ENCODE measurements at regions not wholly inside any gene's neighbourhood (a gene's known extent, or its start where the extent isn't known, plus 50 kb on each side); places are given as distances from the start of the nearest gene placed in this dataset.

DNA sequence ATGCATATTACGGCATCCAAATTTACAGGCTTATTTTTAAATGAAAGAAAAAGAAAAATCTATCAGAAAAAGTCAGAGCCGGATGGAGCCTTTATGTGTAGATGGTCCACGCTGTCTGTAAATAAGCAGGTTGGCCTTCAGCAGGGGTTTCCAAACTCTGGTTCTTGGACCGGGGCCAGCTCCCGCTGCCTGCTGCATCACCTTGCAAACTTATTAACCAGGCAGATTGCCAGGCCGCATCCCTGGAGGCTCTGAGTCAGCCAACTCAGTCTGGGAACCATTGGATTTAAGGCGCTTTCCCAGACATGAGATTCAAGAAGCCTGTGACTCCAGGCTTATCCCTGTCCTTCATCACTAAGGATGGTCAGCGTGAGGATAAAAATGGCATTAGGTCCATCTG is 212.4 kb downstream of the OPA1 start:
- no peak for TF ChIP-seq EZH2phosphoT487 (IDR thresholded peaks at IDR 0.05; ENCODE audit: borderline replicate concordance, low read length)
- TF ChIP-seq, protein P1, sequence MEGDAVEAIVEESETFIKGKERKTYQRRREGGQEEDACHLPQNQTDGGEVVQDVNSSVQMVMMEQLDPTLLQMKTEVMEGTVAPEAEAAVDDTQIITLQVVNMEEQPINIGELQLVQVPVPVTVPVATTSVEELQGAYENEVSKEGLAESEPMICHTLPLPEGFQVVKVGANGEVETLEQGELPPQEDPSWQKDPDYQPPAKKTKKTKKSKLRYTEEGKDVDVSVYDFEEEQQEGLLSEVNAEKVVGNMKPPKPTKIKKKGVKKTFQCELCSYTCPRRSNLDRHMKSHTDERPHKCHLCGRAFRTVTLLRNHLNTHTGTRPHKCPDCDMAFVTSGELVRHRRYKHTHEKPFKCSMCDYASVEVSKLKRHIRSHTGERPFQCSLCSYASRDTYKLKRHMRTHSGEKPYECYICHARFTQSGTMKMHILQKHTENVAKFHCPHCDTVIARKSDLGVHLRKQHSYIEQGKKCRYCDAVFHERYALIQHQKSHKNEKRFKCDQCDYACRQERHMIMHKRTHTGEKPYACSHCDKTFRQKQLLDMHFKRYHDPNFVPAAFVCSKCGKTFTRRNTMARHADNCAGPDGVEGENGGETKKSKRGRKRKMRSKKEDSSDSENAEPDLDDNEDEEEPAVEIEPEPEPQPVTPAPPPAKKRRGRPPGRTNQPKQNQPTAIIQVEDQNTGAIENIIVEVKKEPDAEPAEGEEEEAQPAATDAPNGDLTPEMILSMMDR (IDR thresholded peaks at IDR 0.05; ENCODE audit: low read depth, low read length, poor library complexity, severe bottlenecking) = no peak
- Histone ChIP-seq H3F3A (ENCODE audit: control insufficient read depth, insufficient read depth) (no peaks in the 10 kb centered on the region), H3K9me2 (replicated peaks; ENCODE audit: control insufficient read depth, low read length) (no peaks in the 10 kb centered on the region), H3K4me1 (ENCODE audit: control insufficient read depth, low read length) (no peaks in the 10 kb centered on the region), H3K27me3 (ENCODE audit: control insufficient read depth, low read length) (peaks cover 16% of the 10 kb centered on the region), H3K27ac (ENCODE audit: low read depth, low read length) (no peak overlapping the region), H3K9me3 (ENCODE audit: control insufficient read depth, insufficient read depth, low read length) (no peaks in the 10 kb centered on the region), H3K79me2 (ENCODE audit: control insufficient read depth, low read length) (no peaks in the 10 kb centered on the region), H3K4me2 (ENCODE audit: low read length) (no peak overlapping the region), H3K4me3 (ENCODE audit: low read length) (no peak overlapping the region), H3K36me3 (ENCODE audit: control insufficient read depth, low read length) (no peaks in the 10 kb centered on the region), H4K20me1 (ENCODE audit: control insufficient read depth, insufficient read depth, low read depth, low read length) (no peaks in the 10 kb centered on the region)

DNA sequence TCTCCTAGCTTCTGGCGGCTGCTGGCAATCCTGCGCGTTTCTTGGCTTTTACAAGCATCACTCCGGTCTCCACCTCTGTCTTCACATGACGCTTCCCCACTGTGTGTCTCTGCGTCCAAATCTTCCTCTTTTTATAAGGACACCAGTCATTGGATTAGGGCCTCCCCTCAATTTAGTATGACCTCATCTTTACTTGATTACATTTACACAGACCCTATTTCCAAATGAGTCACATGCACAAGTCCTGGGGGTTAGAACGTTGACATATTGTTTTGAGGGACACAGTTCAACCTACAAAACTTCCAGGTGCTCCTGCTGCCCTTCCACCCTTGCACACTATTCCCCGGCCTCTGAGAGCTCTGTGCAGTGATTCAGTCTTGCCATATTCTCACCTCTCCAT is 215.3 kb downstream of the OPA1 start:
- Histone ChIP-seq H3K79me2 (ENCODE audit: control insufficient read depth, low read length) (no peaks in the 10 kb centered on the region), H3K4me3 (ENCODE audit: low read length) (no peak overlapping the region), H3K27me3 (ENCODE audit: control insufficient read depth, low read length) (peaks cover 16% of the 10 kb centered on the region), H3K4me1 (ENCODE audit: control insufficient read depth, low read length) (peaks cover 13% of the 10 kb centered on the region), H3K9me3 (ENCODE audit: control insufficient read depth, insufficient read depth, low read length) (no peaks in the 10 kb centered on the region), H4K20me1 (ENCODE audit: control insufficient read depth, insufficient read depth, low read depth, low read length) (no peaks in the 10 kb centered on the region), H3K27ac (ENCODE audit: low read depth, low read length) (no peak overlapping the region), H3K9me2 (replicated peaks; ENCODE audit: control insufficient read depth, low read length) (no peaks in the 10 kb centered on the region), H3K36me3 (ENCODE audit: control insufficient read depth, low read length) (no peaks in the 10 kb centered on the region), H3K4me2 (ENCODE audit: low read length) (no peak overlapping the region), H3F3A (ENCODE audit: control insufficient read depth, insufficient read depth) (no peaks in the 10 kb centered on the region)
- TF ChIP-seq EZH2phosphoT487 (IDR thresholded peaks at IDR 0.05; ENCODE audit: borderline replicate concordance, low read length) = no peak
- TF ChIP-seq, protein P1 (IDR thresholded peaks at IDR 0.05; ENCODE audit: low read depth, low read length, poor library complexity, severe bottlenecking) = no peak

DNA sequence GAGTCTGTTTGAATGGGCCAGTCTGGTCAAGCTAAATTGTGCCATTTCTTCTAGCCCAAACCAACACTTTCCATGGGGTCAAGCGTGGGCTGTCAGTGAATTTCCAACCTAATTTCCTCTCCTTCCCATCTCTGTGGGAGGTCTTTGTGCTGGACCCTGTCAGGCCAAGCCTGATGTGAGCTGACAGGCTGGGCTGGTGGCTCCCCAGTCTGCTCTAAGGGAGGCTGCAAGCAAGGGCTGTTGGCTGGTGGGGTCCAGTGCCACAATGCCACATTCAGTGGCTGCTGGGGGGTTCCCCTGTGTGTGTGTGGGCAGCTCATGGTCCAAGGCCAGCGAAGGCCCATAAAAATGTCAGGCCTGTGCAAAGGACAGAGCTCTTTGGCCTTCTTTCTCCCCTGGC is 216.1 kb downstream of the OPA1 start:
- H3F3A ChIP-seq (ENCODE audit: control insufficient read depth, insufficient read depth) = no peaks in the 10 kb centered on the region
- no peak overlapping the region for H3K27ac ChIP-seq (ENCODE audit: low read depth, low read length)
- no peaks in the 10 kb centered on the region for H3K79me2 ChIP-seq (ENCODE audit: control insufficient read depth, low read length)
- H3K36me3 ChIP-seq (ENCODE audit: control insufficient read depth, low read length) = no peaks in the 10 kb centered on the region
- H3K27me3 ChIP-seq (ENCODE audit: control insufficient read depth, low read length) = peaks cover 16% of the 10 kb centered on the region
- TF ChIP-seq, protein P1 (IDR thresholded peaks at IDR 0.05; ENCODE audit: low read depth, low read length, poor library complexity, severe bottlenecking) = no peak
- no peak for TF ChIP-seq EZH2phosphoT487 (IDR thresholded peaks at IDR 0.05; ENCODE audit: borderline replicate concordance, low read length)
- H3K9me3 ChIP-seq (ENCODE audit: control insufficient read depth, insufficient read depth, low read length) = no peaks in the 10 kb centered on the region
- H3K9me2 ChIP-seq (replicated peaks; ENCODE audit: control insufficient read depth, low read length) = no peaks in the 10 kb centered on the region
- no peak overlapping the region for H3K4me3 ChIP-seq (ENCODE audit: low read length)
- no peak overlapping the region for H3K4me2 ChIP-seq (ENCODE audit: low read length)
- H4K20me1 ChIP-seq (ENCODE audit: control insufficient read depth, insufficient read depth, low read depth, low read length) = no peaks in the 10 kb centered on the region
- peaks cover 19% of the 10 kb centered on the region for H3K4me1 ChIP-seq (ENCODE audit: control insufficient read depth, low read length)
